NCI-H2196 (cell line): ENCODE measurements at regions not wholly inside any gene's neighbourhood (a gene's known extent, or its start where the extent isn't known, plus 50 kb on each side); places are given as distances from the start of the nearest gene placed in this dataset.

Experiments used
- DNase-seq: peaks from one replicate; lab custom pipeline; 2025; ENCODE audit not compliant: unreplicated experiment; lab: John Stamatoyannopoulos, UW

DNA sequence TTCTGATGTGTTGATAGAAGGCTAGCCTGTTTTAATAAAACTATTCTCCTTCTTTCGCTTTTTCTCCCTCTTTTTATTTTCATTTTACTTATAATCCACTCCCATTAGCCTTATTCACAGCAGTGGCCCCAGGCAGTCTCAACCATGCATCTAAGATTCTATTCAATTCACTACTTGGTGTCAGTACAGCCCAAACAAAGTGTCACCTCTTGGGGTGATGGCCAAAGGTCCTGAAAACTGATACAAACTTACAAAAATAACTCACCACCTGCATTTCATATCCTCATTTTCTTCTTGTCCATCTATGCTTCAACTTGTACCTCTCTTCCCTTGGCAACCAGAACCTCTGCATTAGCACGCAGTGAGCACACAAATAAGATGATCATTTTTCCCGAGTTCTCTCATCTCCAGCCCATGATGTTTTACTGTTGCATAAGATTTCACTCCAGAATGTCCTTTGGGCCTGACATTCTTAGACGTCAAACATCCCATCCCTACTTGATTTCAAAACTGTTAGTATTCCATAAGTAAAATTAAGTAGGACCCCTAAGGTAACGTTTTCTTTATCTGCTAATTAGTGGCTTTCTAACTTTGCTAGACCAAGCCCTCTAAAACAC, 559.3 kb upstream of the TNP1 start:
- DNase-seq = no peak

DNA sequence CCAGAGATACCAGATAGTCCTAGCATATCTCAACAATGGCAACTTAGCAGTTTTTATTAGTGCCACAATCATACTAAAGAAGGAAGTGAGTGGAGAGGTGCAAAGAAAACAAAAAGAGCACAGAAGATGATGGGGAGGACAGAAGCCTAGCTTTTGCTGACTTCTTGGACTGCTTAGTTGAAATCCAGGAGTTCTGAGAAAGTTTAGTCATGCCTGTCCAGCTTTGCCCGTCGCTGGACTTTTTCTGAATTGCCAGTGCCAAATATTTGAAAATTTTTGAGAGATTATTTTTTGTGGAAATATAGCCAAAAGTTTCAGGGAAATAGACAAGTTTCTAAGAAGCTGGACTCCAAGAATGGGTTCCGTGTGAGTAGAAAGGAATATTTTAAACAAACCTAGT, 558.7 kb upstream of the TNP1 start:
- DNase-seq = no peak

DNA sequence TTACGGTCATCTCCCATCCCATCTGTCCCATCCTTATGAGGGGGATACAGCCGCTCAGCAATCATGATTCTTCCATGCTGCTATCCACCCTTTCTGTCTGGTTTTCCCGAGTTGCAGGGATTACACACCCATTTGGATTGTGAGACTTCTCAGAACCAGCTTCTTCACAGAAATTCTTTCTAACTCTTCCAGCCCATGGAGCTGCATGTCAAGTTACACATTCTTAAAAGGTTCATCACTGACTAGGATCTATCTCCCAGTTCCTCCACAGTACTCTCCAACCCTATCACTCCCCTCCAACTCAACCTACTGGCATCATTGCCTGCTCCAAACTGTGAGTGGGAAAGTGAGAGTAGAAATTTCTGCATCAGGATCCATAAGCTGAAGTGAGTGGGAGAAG, 558.2 kb upstream of the TNP1 start:
- no peak for DNase-seq

DNA sequence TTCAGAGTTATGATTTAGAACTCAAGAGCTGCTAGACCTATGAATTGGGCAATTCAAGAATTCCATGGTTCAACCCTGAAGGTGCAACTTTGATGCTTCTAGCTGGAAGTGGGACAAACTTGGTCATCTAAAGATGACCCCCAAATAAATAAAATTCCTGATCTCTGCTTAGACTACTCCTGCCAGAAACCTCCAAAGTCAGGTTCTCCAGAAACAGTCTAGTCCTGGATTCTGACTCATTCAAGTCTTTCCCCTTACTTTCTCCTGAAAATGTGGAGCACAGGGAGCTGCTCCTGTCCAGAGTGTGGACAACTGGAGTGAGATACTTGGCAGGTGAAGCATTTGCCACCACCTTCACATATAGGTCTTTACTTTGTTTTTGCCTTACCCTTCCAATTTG, 557.7 kb upstream of the TNP1 start:
- DNase-seq = no peak

DNA sequence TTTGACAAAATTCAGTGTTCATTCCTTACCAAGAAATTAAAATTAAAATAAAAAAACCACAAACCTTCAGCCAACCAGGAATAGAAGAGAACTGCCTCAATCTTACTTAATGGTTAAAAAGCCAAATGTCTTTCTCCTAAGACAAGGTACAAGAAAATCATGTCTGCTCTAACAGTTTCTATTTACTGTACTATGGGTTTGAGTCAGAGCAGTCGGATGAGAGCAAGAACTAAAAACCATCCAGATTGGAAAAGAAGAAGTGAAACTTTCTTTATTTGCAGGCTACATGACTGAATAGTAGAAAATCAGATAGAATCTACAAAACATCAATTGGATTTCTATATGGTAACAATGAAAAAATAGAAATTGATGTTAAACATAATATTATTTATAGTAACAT, 555.5 kb upstream of the TNP1 start:
- DNase-seq = no peak

DNA sequence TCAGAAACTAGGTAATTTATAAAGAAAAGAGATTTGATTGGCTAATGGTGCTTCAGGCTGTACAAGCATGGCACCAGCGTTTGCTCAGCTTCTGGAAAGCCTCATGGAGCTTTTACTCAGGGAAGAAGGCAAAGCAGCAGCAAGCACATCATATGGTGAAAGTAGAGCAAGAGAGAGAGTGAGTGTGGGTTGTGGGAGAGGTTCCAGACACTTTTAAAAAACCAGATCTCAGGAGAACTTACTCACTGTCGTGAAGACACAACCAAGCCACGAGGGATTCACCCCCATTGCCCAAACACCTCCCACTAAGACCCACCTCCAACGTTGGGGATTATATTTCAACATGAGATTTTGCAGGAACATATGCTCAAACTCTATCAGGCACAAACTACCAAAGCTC, 554.6 kb upstream of the TNP1 start:
- DNase-seq = no peak

DNA sequence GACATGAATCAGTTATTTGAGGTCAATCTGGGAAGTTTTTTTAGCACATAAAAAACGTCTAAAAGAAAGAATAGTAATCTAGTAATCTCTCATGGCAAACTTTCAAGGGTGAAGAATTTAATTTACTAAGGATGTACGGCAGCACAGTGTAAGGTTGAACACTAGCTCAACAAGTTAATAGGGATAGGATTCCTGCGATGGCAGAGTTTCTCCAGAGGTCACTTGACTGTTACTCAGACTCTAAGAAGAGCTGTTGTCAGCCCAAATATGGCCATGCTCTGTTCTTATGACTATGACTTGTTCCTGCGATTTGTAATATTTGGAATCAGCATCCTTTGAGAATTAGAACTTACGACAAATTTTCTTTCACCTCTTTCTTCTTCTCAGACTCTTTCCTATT, 553.3 kb upstream of the TNP1 start:
- DNase-seq = no peak

DNA sequence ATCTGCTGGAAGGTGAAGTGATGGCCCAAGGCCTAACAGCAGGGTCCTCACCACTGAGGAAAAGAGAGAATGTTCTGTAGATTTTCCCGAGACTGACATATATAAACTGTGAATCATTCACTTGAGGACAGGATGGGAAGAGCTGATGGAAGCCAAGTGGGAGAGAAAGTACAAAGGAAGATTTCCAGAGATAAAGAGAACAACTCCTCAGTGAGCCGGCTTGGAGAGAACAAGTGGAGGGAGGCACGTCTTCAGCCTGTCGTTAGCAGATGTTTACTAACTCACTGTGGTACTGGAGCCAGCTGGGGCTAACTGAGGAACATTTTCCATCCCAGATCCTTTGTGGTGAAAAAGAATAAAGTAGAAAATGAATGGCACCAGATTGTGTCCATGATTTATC, 552.9 kb upstream of the TNP1 start:
- no peak for DNase-seq

DNA sequence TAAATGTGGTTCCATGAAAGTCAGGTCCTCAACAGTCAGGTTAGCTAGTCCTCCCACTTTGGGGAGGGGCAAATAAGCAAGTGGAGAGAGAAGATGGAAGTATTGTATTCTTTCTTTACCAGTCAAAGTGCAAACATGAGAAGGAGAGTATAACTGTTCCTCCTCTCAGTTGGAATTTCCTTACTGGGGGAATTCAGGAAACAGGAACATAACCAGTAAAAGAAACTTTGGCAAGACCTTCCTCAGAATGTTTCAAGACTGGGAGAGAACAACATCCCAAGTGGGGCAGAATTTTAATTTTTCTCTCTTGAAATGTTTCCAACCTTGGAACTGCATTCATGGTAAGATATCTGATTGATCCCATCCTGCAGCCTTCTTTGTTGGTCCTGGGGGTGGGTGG, 552.4 kb upstream of the TNP1 start:
- DNase-seq = no peak

DNA sequence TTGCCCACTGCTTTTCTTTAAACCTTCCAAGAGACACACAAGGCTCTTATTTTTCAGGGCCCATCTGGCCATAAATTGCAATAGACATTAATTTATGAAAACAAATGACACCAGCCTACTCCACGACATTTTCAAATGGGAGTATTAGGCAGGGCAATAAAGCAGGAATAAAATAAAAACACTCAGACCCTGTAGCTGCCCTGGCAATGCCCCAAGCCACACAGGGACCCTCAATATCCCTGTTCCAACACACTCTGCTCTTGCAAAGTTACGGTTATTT, 550.8 kb upstream of the TNP1 start:
- DNase-seq = no peak

DNA sequence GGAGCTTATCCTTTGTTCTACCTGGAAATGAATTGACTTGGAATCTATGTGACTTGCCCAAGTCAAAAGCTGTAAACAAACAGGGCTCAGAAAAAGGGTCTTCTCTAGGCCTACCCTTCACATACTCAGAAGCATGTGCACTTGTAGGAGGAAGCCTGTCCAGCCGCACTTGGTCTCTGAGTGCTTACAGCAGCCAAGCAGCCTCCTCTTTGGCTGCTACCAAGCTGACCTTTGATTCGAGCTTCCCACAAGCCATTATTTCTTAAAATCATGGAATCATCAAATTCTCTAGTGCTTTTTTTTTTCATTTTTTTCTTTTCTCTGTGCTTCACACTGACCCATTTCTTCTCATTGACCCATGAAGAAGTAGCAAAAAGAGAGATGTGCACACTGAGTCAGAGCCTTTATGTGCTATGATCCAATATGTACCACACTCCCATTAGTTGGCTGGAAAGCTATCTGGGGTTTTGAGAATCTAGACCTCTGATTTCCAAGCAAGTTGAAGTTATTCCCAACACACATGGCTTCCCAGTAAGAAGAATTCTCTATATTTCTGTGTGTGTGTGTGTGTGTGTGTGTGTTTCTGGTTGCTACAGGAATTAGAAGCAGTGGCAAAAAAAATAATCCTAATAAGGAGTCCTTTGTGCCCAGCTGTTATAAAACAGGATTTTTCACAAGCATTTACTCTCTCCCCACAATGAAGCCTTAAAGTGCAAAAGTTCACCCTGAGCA, 550.3 kb upstream of the TNP1 start:
- DNase-seq = no peak

DNA sequence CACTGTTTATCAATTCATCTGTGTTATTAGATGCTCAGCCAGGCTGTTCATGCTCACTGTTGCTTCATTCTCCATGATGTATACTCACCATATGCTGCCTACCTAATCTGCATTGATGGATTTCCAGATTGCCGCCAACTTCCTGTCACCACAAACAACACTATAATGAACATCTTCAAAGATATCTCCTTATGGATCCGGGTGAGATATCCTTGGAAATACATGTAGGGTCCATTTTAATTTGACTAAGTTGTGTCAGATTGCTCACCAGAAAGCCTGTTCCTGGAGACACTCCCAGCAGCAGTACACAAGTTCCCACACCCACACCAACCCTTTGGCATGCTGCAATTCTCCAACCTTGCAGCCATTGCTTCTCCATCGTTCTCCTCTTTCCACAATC, 547.5 kb upstream of the TNP1 start:
- DNase-seq = no peak

DNA sequence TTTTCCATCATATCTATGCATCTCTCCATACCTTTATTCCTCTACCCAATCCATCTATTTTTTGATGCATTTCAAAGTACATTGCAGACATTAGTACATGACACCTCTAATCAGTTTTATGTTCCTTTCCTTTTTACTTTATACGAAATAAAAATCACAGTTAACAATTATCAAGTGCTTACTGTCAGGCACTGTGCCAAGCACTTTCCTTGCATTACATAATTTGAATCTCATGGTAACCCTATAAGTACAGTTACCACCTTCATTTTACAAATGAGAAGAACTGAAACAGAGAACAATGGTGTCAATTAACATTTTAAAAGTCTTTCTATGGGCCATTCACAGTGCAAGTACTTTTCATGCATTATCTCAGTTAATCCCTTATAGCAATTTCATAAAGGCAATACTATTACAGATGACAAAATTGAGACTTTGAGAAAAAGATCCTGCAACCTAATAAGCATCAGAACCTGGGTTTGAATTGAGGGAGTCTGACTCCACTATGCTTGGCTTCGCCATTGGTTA, 544.4 kb upstream of the TNP1 start:
- no peak for DNase-seq

DNA sequence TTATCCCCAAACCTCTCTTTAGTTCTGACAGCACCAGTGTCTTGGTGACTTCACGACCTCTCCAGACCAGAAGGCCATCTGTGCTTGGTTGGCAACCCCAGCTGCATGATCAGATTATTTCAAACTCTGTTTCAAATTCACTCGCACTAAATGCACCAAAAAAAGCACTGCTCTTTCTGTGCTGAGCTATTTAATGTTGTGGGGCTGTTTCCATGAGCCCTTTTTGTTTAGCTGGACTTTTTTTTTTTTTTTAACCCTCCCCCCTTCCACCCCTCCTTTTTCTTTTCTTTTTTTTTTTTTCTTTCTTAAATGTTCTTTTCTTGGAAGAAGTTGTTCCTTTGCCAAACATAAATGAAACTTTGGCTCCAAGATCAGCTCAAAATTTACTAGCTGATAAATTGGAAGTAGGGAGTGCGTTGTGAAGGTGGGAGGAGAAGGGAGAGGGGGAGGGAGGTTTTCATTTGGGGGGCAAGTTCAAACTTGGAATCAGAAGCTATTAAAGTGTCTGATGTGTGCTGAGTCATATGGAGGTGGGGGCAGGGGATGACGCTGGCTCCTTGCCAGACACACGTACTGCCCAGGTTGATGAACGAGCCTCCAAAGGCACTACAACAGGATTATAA, 543.0 kb upstream of the TNP1 start:
- no peak for DNase-seq

DNA sequence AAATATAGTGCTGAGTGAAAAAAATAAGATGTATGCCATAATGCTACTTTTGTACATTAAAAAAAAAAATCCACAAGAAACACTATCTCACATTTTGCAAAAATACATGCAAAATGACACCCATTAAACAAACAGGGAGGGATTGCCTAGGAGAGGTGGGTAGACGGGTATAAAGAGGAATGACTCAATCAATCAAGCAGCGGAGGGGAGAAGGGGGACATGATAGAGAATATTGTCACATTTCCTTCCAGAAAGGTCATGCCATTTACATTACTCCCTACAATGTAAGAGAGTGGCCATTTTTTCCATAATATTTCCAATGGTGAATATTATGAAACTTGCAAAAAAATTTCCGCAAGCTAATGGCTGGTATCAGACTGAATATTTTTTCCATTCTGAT, 542.3 kb upstream of the TNP1 start:
- DNase-seq = no peak

DNA sequence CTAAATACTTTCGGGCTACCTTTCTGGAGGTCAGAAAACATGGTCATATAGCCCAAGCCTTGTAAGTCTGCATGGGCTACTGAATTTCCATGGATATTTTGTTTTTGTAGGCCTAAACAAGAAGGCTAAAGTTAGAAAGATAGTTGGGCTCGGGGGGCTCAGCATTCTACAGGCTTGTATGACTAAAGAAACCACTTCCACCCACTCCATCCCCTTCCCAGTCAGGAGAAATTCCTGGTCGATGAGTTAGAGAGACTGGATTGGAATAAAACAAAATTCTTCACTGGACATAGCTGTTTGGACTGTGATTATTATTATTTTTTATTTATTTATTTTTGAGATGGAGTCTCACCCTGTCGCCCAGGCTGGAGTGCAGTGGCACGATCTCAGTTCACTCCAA, 539.4 kb upstream of the TNP1 start:
- no peak for DNase-seq

DNA sequence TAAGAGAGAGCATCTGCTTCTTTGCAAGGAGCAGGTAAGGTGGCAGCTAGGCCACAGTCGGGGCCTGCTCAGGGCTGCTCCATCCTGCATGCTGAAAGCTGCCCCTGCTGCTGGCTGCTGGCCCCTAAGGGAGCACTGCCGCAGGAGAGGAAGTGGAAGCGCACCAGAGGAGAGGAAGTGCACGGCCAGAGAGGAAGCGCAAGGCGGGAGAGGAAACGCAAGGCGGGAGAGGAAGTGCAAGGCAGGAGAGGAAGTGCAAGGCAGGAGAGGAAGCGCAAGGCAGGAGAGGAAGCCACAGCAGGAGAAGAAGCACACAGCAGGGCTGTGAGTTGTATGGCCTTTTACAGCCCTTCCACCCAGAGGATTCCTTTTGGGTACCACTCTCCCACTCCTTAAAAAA, 539.0 kb upstream of the TNP1 start:
- DNase-seq = no peak

DNA sequence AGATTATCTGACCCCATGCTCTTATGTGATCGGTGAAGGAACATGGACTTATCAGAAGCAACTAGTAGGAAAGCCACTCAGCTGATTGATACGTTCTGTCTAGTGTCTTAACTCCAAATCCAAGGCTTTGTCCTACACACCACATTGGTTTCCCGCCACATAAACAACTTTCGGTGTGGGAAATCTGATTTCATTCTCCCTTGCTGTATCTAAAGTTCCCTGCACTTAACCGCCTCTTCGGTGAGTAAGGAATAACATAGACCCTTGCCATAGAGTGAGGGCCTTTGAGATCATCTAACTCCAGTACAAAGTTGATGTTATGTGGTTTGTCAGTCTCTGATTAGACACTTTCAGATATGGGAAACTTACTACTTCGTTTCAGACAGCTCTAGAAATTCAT, 538.2 kb upstream of the TNP1 start:
- no peak for DNase-seq

DNA sequence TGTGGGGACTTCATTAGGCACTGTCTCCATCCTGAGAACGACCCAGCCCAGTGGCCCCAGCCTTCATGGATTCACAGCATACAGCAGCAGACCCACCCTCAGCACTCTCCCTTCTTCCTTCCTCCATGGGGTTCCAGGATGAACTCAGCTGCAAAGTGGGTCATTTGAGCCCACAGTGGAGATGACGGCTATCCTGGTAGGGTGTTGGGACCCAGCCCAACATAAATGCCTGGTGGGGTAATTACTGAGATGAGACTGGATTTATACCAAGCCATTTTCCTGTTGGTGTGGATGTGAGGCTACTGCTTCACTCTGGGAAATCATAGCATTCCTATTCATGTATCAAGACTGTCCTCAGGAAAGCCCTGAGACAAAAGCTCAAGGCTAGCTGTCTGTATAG, 536.7 kb upstream of the TNP1 start:
- no peak for DNase-seq

DNA sequence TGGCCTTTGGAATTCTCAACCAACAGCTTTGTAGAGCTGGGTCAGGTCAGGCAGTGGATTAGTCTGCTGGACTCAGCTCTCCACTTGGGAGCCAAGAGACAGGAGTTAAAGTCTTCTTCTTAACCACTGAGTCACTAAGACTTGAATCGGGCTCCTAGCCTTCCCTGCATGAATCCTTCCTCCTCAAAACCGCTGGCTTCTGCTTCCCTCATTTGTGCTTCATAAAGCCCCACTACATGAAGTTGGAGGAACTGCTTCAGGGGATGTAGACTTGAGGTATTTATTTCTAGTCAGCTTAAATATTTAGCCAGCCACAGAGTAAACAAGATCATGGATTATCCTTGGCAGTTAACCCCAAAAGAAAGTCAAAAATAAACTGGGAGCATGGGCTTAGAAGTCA, 536.3 kb upstream of the TNP1 start:
- DNase-seq = no peak

DNA sequence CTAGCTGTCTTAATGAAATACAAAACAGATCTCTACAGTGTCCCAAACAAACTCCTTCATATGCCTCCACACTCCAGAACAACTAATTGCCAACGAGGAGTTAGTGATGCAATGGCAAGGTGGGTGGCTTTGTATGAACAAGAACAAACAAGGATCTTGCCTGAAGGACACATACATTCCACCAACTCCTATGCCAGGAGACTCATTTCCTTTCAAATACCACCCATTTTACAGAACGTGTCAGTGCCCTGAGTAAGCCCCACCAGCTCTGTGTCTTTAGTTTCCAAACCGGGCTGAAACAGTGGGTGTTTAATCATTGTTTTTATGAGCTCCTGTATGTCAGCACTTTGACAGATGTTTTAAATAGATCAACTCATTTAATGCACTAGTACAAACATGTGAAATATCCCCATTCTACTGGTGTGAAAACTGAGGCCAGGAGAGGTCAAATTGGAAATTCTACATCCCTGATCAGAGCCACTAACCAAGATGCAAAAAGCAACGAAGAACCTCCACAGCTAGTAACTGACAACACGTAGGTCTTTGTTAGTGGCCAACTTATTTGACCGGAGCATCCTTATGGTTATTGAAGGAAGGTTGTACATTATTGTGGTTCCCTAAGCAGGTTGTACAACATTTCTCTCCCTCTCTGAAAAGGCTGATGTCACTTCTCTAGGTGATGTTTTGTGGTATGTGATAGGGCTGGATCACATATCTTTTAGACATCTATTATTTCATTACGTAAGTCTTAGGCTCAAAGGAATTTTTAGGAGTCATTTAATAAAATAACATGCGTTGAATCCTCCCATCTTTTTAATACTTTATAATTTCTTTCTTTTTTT, 534.9 kb upstream of the TNP1 start:
- DNase-seq = no peak

DNA sequence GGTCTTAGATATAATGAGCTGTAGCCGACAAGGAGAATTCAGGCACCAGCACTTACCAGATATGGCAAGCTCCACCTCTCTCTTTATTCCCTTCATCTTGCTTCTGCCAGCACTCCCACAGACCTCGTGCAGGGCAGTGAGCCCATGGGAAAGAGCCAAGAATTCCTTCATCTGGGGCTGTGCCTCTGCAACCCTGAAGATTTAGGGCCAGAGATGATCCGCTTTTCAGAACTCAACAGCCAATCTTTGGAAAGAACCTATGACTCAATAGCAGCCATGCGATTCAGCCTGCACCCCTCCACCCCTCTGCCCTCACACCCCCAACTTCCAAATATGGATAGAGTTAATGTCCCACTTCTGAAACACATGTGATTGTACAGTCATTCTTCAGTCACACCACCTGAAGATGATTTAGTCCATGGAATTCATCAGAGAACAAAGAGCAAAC, 533.7 kb upstream of the TNP1 start:
- no peak for DNase-seq
